Fibroblast of lung (primary cell): ENCODE measurements at regions not wholly inside any gene's neighbourhood (a gene's known extent, or its start where the extent isn't known, plus 50 kb on each side); places are given as distances from the start of the nearest gene placed in this dataset.

Source experiments
- DNase-seq, 2 donors: peaks; one replicate each; pipeline versions ENCODE4 v3.0.0 to v3.0.0-alpha.2; 2010; ENCODE audit warnings: low read depth in 2 of 2
- H2AFZ ChIP-seq: 2 replicates; pipeline ENCODE4 v1.5.1; 2012; ENCODE audit warnings: low read length, control low read depth, inconsistent platforms
- H3K27ac ChIP-seq: 2 replicates; pipeline ENCODE4 v1.5.1; 2011; ENCODE audit warnings: low read length, control low read depth; ENCODE audit not compliant: insufficient read depth
- H3K27me3 ChIP-seq: 2 replicates; pipeline ENCODE4 v1.5.1; 2011; ENCODE audit warnings: mild to moderate bottlenecking, low read length; ENCODE audit not compliant: control insufficient read depth, insufficient read depth
- H3K36me3 ChIP-seq: 2 replicates; pipeline ENCODE4 v1.5.1; 2011; ENCODE audit warnings: low read length; ENCODE audit not compliant: control insufficient read depth, insufficient read depth
- H3K4me1 ChIP-seq: 2 replicates; pipeline ENCODE4 v1.5.1; 2011; ENCODE audit warnings: low read length; ENCODE audit not compliant: control insufficient read depth, insufficient read depth; ENCODE audit errors: extremely low read depth
- H3K4me2 ChIP-seq: 2 replicates; pipeline ENCODE4 v1.5.1; 2011; ENCODE audit warnings: low read length, control low read depth; ENCODE audit not compliant: insufficient read depth; ENCODE audit errors: extremely low read depth
- H3K4me3 ChIP-seq, 4 experiments: fragments of 200-600 bp in 1 of 4; sonication (generic) in 1 of 4; replicated peaks in 1 of 4; 2 replicates each; pipeline ENCODE4 v1.5.1; 2011 to 2016; ENCODE audit warnings: low read length in 4 of 4, low read depth in 3 of 4, mild to moderate bottlenecking in 3 of 4, control low read depth in 2 of 4, inconsistent platforms in 1 of 4, mixed read lengths in 1 of 4; ENCODE audit not compliant: insufficient read depth in 1 of 4; ENCODE audit errors: control extremely low read depth in 1 of 4
- H3K79me2 ChIP-seq: 2 replicates; pipeline ENCODE4 v1.5.1; 2012; ENCODE audit warnings: mild to moderate bottlenecking, low read length, inconsistent platforms; ENCODE audit not compliant: control insufficient read depth, insufficient read depth
- H3K9ac ChIP-seq: 2 replicates; pipeline ENCODE4 v1.5.1; 2011; ENCODE audit warnings: mild to moderate bottlenecking, low read length, control low read depth; ENCODE audit not compliant: insufficient read depth
- H3K9me3 ChIP-seq: 2 replicates; pipeline ENCODE4 v1.5.1; 2012; ENCODE audit warnings: low read depth, low read length; ENCODE audit not compliant: control insufficient read depth, insufficient read depth
- H4K20me1 ChIP-seq: 2 replicates; pipeline ENCODE4 v1.5.1; 2011; ENCODE audit warnings: low read length; ENCODE audit not compliant: control insufficient read depth, insufficient read depth; ENCODE audit errors: extremely low read depth
- EZH2 ChIP-seq: IDR thresholded peaks from 2 replicates; pipeline ENCODE4 v1.5.1; 2012; ENCODE audit warnings: low read length, control low read depth, mild to moderate bottlenecking; ENCODE audit errors: missing control alignments
- TF ChIP-seq, protein P1 (sequence below), 2 donors: IDR thresholded peaks in 1 of 2; conservative IDR thresholded peaks in 1 of 2; 1 replicate in 1 of 2; 2 replicates in 1 of 2; pipeline ENCODE4 v1.5.1; 2011 to 2012; ENCODE audit warnings: low read length in 2 of 2, control low read depth in 1 of 2, inconsistent platforms in 1 of 2, low read depth in 1 of 2, mild to moderate bottlenecking in 1 of 2

DNA sequence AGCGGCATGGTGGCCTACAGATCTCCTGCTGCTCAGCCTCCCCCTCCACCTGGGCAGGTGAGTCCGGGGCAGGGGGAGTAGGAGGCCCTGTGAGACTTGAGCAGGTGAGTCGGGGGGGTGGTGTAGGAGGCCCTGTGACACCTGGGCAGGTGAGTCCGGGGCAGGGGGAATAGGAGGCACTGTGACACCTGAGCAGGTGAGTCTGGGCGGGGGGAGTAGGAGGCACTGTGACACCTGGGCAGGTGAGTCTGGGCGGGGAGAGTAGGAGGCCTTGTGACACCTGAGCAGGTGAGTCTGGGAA lies 299.3 kb downstream of the BRD1 start:
- H3K79me2 ChIP-seq, result no peaks in the 10 kb centered on the region
- H3K4me2 ChIP-seq, result no peak overlapping the region

DNA sequence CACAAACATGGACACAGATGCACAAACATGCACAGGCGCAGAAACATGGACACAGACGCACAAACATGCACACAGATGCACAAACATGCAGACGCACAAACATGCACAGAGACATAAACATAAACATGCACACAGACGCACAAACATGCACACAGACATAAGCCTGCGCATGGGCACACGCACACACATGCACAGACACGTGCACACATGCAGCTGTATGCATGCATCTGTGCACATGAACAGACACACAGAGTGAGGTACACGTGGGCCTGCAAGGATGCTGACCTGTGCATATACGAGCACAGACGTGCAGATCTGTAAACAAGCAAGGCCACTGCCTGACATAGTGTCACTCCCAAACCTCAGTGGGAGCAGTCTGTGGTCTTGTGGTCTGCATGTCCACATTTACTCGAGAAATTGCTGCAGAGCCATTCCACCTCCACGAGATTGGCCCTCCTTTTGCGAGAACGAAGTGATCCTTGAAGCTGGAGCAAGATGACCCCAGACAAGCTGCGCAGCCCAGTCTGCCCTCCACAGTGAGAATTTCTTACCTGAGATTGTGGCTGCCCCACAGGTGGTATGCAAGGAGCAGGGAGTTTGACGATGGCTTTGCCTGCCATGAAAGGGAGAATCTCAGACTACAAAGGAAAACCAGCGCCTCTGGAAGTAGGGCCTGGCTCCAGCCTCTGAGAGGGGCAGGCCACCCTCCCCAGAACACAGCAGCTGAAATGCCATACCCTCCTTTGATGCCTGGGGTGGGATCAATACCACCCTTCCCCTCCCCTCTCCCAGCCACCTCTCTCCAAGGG lies 299.9 kb downstream of the BRD1 start:
- DNase-seq, result no peak
- no peak overlapping the region for H3K4me3 ChIP-seq
- no peak overlapping the region for H3K27ac ChIP-seq
- no peaks in the 10 kb centered on the region for H3K36me3 ChIP-seq
- H3K9me3 ChIP-seq, result peaks cover 5% of the 10 kb centered on the region
- H3K9ac ChIP-seq, result no peak overlapping the region
- H3K79me2 ChIP-seq, result no peaks in the 10 kb centered on the region
- no peaks in the 10 kb centered on the region for H4K20me1 ChIP-seq
- no peak overlapping the region for H3K4me2 ChIP-seq
- no peaks in the 10 kb centered on the region for H3K27me3 ChIP-seq
- TF ChIP-seq, protein P1, sequence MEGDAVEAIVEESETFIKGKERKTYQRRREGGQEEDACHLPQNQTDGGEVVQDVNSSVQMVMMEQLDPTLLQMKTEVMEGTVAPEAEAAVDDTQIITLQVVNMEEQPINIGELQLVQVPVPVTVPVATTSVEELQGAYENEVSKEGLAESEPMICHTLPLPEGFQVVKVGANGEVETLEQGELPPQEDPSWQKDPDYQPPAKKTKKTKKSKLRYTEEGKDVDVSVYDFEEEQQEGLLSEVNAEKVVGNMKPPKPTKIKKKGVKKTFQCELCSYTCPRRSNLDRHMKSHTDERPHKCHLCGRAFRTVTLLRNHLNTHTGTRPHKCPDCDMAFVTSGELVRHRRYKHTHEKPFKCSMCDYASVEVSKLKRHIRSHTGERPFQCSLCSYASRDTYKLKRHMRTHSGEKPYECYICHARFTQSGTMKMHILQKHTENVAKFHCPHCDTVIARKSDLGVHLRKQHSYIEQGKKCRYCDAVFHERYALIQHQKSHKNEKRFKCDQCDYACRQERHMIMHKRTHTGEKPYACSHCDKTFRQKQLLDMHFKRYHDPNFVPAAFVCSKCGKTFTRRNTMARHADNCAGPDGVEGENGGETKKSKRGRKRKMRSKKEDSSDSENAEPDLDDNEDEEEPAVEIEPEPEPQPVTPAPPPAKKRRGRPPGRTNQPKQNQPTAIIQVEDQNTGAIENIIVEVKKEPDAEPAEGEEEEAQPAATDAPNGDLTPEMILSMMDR (conservative IDR thresholded peaks at IDR 0.05 in 1 of 2, IDR thresholded peaks at IDR 0.05 in 1 of 2; ENCODE audit: low read depth in 1 of 2, low read length in 2 of 2), result no peak
- no peak overlapping the region for H2AFZ ChIP-seq
- no peaks in the 10 kb centered on the region for H3K4me1 ChIP-seq

More for the DNA sequence above, 299.3 kb downstream of the BRD1 start:
- TF ChIP-seq, protein P1 (conservative IDR thresholded peaks at IDR 0.05 in 1 of 2, IDR thresholded peaks at IDR 0.05 in 1 of 2; ENCODE audit: low read depth in 1 of 2, low read length in 2 of 2), result no peak
- no peak for DNase-seq
- Histone ChIP-seq H3K36me3 (no peaks in the 10 kb centered on the region), H3K4me1 (no peaks in the 10 kb centered on the region), H2AFZ (no peak overlapping the region), H3K9ac (no peak overlapping the region), H4K20me1 (no peaks in the 10 kb centered on the region), H3K27me3 (no peaks in the 10 kb centered on the region), H3K4me3 (no peak overlapping the region), H3K9me3 (peaks cover 5% of the 10 kb centered on the region), H3K27ac (no peak overlapping the region)

DNA sequence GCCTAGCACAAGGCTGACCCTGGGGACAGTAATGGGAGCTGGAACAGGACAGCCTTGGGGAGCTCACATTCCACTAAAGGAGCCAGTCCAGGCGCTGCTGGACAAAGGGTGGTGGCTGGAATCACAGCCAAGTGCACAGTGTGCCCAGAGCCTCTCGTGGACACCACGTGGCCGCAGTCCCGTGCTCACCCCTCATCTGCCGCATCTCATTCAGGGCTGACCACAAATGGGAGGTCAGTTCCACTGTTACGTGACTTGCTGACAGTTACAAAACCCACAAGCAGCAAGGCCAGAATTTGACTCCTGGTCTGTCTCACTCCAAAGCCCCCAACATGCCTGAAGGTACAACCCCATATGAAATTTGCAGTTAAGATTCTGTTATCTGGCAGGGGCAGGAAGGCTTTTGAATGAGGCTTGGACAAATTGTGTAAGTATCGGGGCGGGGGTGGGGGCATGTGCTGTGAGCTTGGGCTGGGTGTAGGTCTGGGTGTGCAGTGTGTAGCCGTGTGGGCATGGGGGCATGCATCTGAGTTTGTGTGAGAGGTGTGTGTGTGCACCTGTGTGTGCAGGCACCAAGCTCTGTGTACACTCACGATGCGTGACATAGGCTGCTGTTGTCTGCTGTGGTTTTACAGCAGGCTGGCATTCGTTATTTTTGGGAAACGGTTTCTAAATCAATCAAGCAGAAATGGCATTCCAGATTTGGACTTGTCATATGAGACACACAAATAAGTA lies 301.7 kb downstream of the BRD1 start:
- Histone ChIP-seq H3K4me2 (no peak overlapping the region), H3K9me3 (peaks cover 5% of the 10 kb centered on the region), H2AFZ (no peak overlapping the region), H3K27me3 (no peaks in the 10 kb centered on the region), H4K20me1 (no peaks in the 10 kb centered on the region), H3K36me3 (no peaks in the 10 kb centered on the region), H3K79me2 (no peaks in the 10 kb centered on the region), H3K4me3 (no peak overlapping the region), H3K9ac (no peak overlapping the region), H3K27ac (no peak overlapping the region), H3K4me1 (no peaks in the 10 kb centered on the region)
- DNase-seq, result no peak
- TF ChIP-seq, protein P1 (conservative IDR thresholded peaks at IDR 0.05 in 1 of 2, IDR thresholded peaks at IDR 0.05 in 1 of 2; ENCODE audit: low read depth in 1 of 2, low read length in 2 of 2), result no peak
- no peak for TF ChIP-seq EZH2
